ENCODE measurements at regions not wholly inside any gene's neighbourhood (a gene's known extent, or its start where the extent isn't known, plus 50 kb on each side); places are given as distances from the start of the nearest gene placed in this dataset.

- Histone ChIP-seq H3K4me3 (replicated peaks; ENCODE audit: low read depth, low read length) (no peak overlapping the region), H3K27me3 (replicated peaks; ENCODE audit: control insufficient read depth, insufficient read depth, low read length) (no peaks in the 10 kb centered on the region), H3K36me3 (ENCODE audit: control insufficient read depth, insufficient read depth, low read length) (no peaks in the 10 kb centered on the region)
- DNase-seq (ENCODE audit: extremely low read depth, insufficient read length) = no peak
- TF ChIP-seq, protein P1, sequence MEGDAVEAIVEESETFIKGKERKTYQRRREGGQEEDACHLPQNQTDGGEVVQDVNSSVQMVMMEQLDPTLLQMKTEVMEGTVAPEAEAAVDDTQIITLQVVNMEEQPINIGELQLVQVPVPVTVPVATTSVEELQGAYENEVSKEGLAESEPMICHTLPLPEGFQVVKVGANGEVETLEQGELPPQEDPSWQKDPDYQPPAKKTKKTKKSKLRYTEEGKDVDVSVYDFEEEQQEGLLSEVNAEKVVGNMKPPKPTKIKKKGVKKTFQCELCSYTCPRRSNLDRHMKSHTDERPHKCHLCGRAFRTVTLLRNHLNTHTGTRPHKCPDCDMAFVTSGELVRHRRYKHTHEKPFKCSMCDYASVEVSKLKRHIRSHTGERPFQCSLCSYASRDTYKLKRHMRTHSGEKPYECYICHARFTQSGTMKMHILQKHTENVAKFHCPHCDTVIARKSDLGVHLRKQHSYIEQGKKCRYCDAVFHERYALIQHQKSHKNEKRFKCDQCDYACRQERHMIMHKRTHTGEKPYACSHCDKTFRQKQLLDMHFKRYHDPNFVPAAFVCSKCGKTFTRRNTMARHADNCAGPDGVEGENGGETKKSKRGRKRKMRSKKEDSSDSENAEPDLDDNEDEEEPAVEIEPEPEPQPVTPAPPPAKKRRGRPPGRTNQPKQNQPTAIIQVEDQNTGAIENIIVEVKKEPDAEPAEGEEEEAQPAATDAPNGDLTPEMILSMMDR (IDR thresholded peaks at IDR 0.05; ENCODE audit: insufficient read depth, low read length, poor library complexity, severe bottlenecking) = no peak
Measured at GRCh38 chr4:163846008-163846407, 351.5 kb downstream of the TMA16 start.

DNA sequence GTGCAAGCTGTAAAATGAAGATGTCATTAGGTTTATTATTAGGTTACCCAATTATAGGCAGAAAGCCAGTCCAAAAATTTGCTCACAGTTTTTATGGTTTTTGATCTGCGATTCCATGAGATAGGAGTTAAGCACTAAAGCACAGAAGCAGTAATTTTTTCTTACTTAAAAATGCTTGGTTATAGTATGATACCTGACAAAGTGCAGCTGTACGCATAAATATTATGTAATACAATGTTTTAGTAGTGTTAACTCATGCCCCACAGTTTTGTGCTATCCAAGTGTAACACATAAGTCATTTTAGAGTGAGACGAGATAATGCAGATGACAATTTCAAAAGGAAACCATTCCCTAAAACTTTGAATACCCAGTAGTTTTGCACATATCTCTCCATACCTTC, 357.8 kb downstream of the TMA16 start:
- no peak for DNase-seq (ENCODE audit: extremely low read depth, insufficient read length)
- Histone ChIP-seq H3K4me3 (replicated peaks; ENCODE audit: low read depth, low read length) (no peak overlapping the region), H3K27me3 (replicated peaks; ENCODE audit: control insufficient read depth, insufficient read depth, low read length) (no peaks in the 10 kb centered on the region), H3K36me3 (ENCODE audit: control insufficient read depth, insufficient read depth, low read length) (no peaks in the 10 kb centered on the region)
- TF ChIP-seq, protein P1 (IDR thresholded peaks at IDR 0.05; ENCODE audit: insufficient read depth, low read length, poor library complexity, severe bottlenecking) = no peak

GRCh38 chr4:163857903-163858302, 363.4 kb downstream of the TMA16 start:
- TF ChIP-seq, protein P1 (IDR thresholded peaks at IDR 0.05; ENCODE audit: insufficient read depth, low read length, poor library complexity, severe bottlenecking) = no peak
- H3K4me3 ChIP-seq (replicated peaks; ENCODE audit: low read depth, low read length) = no peak overlapping the region

DNA sequence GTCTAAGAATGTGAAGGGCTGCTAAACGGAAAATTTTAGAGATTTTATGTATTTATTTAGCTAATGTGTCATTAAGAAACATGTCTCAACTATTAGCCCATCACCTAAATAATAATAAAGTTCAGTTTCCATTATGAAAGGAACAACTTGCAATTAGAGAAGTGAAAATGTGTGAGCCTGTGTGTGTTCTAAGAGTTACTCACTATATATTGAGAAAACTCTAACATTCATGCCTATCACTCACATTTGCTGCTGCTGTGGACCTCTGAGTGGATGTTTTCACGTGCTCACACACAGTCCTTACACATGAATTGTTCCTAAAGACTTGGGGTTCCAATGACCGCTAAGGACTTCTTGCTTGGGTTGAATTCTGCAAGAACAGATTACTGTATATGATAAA, 364.0 kb downstream of the TMA16 start:
- DNase-seq (ENCODE audit: extremely low read depth, insufficient read length) = no peak
- no peaks in the 10 kb centered on the region for H3K27me3 ChIP-seq (replicated peaks; ENCODE audit: control insufficient read depth, insufficient read depth, low read length)
- TF ChIP-seq, protein P1 (IDR thresholded peaks at IDR 0.05; ENCODE audit: insufficient read depth, low read length, poor library complexity, severe bottlenecking) = no peak
- H3K4me3 ChIP-seq (replicated peaks; ENCODE audit: low read depth, low read length) = no peak overlapping the region
- H3K36me3 ChIP-seq (ENCODE audit: control insufficient read depth, insufficient read depth, low read length) = no peaks in the 10 kb centered on the region

More at GRCh38 chr4:163857903-163858302, 363.4 kb downstream of the TMA16 start:
- Histone ChIP-seq H3K27me3 (replicated peaks; ENCODE audit: control insufficient read depth, insufficient read depth, low read length) (no peaks in the 10 kb centered on the region), H3K36me3 (ENCODE audit: control insufficient read depth, insufficient read depth, low read length) (no peaks in the 10 kb centered on the region)
- DNase-seq (ENCODE audit: extremely low read depth, insufficient read length) = no peak

DNA sequence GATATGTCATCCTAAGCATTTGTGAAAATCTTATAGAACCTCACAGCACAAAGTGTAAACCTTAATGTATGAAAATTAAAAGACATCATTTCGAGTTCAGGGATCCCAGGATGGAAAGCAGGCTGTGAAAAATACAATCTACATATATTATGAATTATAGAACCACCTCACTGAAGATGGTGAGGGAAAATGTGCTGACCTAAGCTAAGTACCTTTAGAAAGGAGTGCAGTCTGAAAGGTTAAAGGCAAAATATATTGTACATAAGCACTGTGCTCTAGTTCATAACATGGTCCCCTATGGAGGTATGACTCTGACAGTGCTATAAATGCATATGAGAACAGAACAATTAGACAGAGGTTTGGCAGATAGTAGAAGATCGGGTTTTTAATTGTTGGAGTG, 368.6 kb downstream of the TMA16 start:
- TF ChIP-seq, protein P1 (IDR thresholded peaks at IDR 0.05; ENCODE audit: insufficient read depth, low read length, poor library complexity, severe bottlenecking) = no peak
- H3K36me3 ChIP-seq (ENCODE audit: control insufficient read depth, insufficient read depth, low read length) = no peaks in the 10 kb centered on the region
- no peak for DNase-seq (ENCODE audit: extremely low read depth, insufficient read length)
- H3K4me3 ChIP-seq (replicated peaks; ENCODE audit: low read depth, low read length) = no peak overlapping the region
- H3K27me3 ChIP-seq (replicated peaks; ENCODE audit: control insufficient read depth, insufficient read depth, low read length) = no peaks in the 10 kb centered on the region

- no peak for DNase-seq (ENCODE audit: extremely low read depth, insufficient read length)
- Histone ChIP-seq H3K4me3 (replicated peaks; ENCODE audit: low read depth, low read length) (no peak overlapping the region), H3K36me3 (ENCODE audit: control insufficient read depth, insufficient read depth, low read length) (no peaks in the 10 kb centered on the region), H3K27me3 (replicated peaks; ENCODE audit: control insufficient read depth, insufficient read depth, low read length) (no peaks in the 10 kb centered on the region)
- TF ChIP-seq, protein P1 (IDR thresholded peaks at IDR 0.05; ENCODE audit: insufficient read depth, low read length, poor library complexity, severe bottlenecking) = no peak
Measured at GRCh38 chr4:163865010-163865409, 370.5 kb downstream of the TMA16 start.

Data from GM06990 (cell line).